HCT116 (cell line): ENCODE measurements at regions not wholly inside any gene's neighbourhood (a gene's known extent, or its start where the extent isn't known, plus 50 kb on each side); places are given as distances from the start of the nearest gene placed in this dataset.

ENCODE experiments used
- ATAC-seq: fragments of 200-7000 bp; cut with Tn5 transposase; 2 replicates; pipeline ENCODE4 v1.9.1; 2020; ENCODE audit warnings: mild to moderate bottlenecking, moderate library complexity
- BruUV-seq: library from RNA; stranded (reverse); fragments of 400-500 nt; replicated peaks from 2 replicates; lab custom pipeline; 2021; lab: Mats Ljungman, UMichigan
- CTCF ChIA-PET: fragments of 300-600 bp; sonication (Branson Sonifier 250); formaldehyde crosslinking; loops from one replicate; lab custom pipeline; 2021; ENCODE audit warnings: antibody characterized with exemption; lab: Charles Lee
- POLR2A ChIA-PET: fragments of 300-600, 350-600 bp; sonication (Branson Sonifier 250); formaldehyde crosslinking; loops from one replicate; lab custom pipeline; 2021; ENCODE audit warnings: antibody characterized with exemption; lab: Charles Lee
- RAD21 ChIA-PET, 2 experiments: fragments of 300-600 bp; sonication (Branson Sonifier 250); formaldehyde crosslinking; loops; one replicate each; lab custom pipeline; 2023; ENCODE audit warnings: low total read pairs in 2 of 2; ENCODE audit not compliant: uncharacterized antibody in 2 of 2, unreplicated experiment in 2 of 2, low non-redundant PET in 1 of 2; lab: Charles Lee
- DNase-seq: peaks from one replicate; pipeline ENCODE4 v3.0.0-alpha.2; 2010; ENCODE audit warnings: low read depth, low spot score
- H2AFZ ChIP-seq: fragments of 200-600 bp; shearing (Covaris generic), sonication (generic); 2 replicates; pipeline ENCODE4 v1.6.1; 2017; ENCODE audit warnings: low read depth, mixed run types, mixed read lengths, antibody characterized with exemption, low read length; ENCODE audit not compliant: poor library complexity, severe bottlenecking
- H3K27ac ChIP-seq: 2 replicates; pipeline ENCODE4 v1.5.1; 2012; ENCODE audit warnings: low read depth, low read length
- H3K27me3 ChIP-seq: fragments of 200-600 bp; sonication (generic); 2 replicates; pipeline ENCODE4 v1.6.1; 2016; ENCODE audit warnings: mixed run types, low read length, mixed read lengths; ENCODE audit not compliant: insufficient read depth
- H3K36me3 ChIP-seq, 2 experiments: fragments of 200-500 bp in 1 of 2; fragments of 200-600 bp in 1 of 2; sonication (Bioruptor generic) in 1 of 2; sonication (generic) in 1 of 2; 2 replicates each; pipeline versions ENCODE4 v1.5.1 to v1.6.1; 2014 to 2016; ENCODE audit warnings: low read length in 2 of 2, inconsistent platforms in 1 of 2, mixed read lengths in 1 of 2, mixed run types in 1 of 2; ENCODE audit not compliant: insufficient read depth in 2 of 2, control insufficient read depth in 1 of 2
- H3K4me1 ChIP-seq, 2 experiments: fragments of 200-600 bp in 1 of 2; sonication (generic) in 1 of 2; 2 replicates each; pipeline versions ENCODE4 v1.5.1 to v1.6.1; 2012 to 2017; ENCODE audit warnings: low read length in 2 of 2, inconsistent platforms in 1 of 2, mild to moderate bottlenecking in 1 of 2, mixed read lengths in 1 of 2, mixed run types in 1 of 2, moderate library complexity in 1 of 2; ENCODE audit not compliant: insufficient read depth in 2 of 2, control insufficient read depth in 1 of 2
- H3K4me2 ChIP-seq: fragments of 200-600 bp; sonication (generic); 2 replicates; pipeline ENCODE4 v1.6.1; 2017; ENCODE audit warnings: mixed run types, low read length, mixed read lengths
- H3K4me3 ChIP-seq, 2 experiments: fragments of 200-600 bp in 1 of 2; sonication (generic) in 1 of 2; replicated peaks in 1 of 2; 2 replicates each; pipeline ENCODE4 v1.5.1; 2011 to 2016; ENCODE audit warnings: low read length in 2 of 2, control low read depth in 1 of 2, low read depth in 1 of 2, mild to moderate bottlenecking in 1 of 2, mixed read lengths in 1 of 2, mixed run types in 1 of 2
- H3K79me2 ChIP-seq: fragments of 200-600 bp; sonication (generic); 2 replicates; pipeline ENCODE4 v1.6.1; 2017; ENCODE audit warnings: mild to moderate bottlenecking, mixed run types, low read length, moderate library complexity, mixed read lengths; ENCODE audit not compliant: insufficient read depth
- H3K9ac ChIP-seq: fragments of 200-600 bp; sonication (generic); 2 replicates; pipeline ENCODE4 v1.6.1; 2016; ENCODE audit warnings: low read length, mixed read lengths
- H3K9me2 ChIP-seq: fragments of 200-600 bp; sonication (generic), shearing (Covaris generic); 2 replicates; pipeline ENCODE4 v1.6.1; 2017; ENCODE audit warnings: mixed run types, mild to moderate bottlenecking, moderate library complexity; ENCODE audit not compliant: insufficient read depth
- H3K9me3 ChIP-seq, 2 experiments: fragments of 200-500 bp in 1 of 2; fragments of 200-600 bp in 1 of 2; sonication (Bioruptor generic) in 1 of 2; sonication (generic) in 1 of 2; 2 replicates each; pipeline ENCODE4 v1.6.1; 2014 to 2017; ENCODE audit warnings: low read length in 2 of 2, mixed read lengths in 2 of 2, inconsistent platforms in 1 of 2, low read depth in 1 of 2, mild to moderate bottlenecking in 1 of 2, mixed run types in 1 of 2, moderate library complexity in 1 of 2; ENCODE audit not compliant: control insufficient read depth in 1 of 2, insufficient read depth in 1 of 2
- H4K20me1 ChIP-seq: fragments of 200-600 bp; sonication (generic), shearing (Covaris generic); 2 replicates; pipeline ENCODE4 v1.6.1; 2017; ENCODE audit warnings: mixed run types, mild to moderate bottlenecking, moderate library complexity; ENCODE audit not compliant: insufficient read depth
- CEBPB ChIP-seq: IDR thresholded peaks from 2 replicates; pipeline ENCODE4 v1.6.1; 2012; ENCODE audit warnings: low read depth
- EZH2 ChIP-seq: fragments of 200-600 bp; sonication (generic); IDR thresholded peaks from 2 replicates; pipeline ENCODE4 v1.6.1; 2017; ENCODE audit warnings: antibody characterized with exemption, mixed run types
- JUND ChIP-seq: IDR thresholded peaks from 2 replicates; pipeline ENCODE4 v1.6.1; 2012
- POLR2A ChIP-seq: IDR thresholded peaks from 2 replicates; pipeline ENCODE4 v1.7.0; 2011; ENCODE audit warnings: borderline replicate concordance; ENCODE audit not compliant: insufficient read depth, insufficient read length; ENCODE audit errors: extremely low read depth
- POLR2AphosphoS5 ChIP-seq: IDR thresholded peaks from 2 replicates; pipeline ENCODE4 v1.6.1; 2011; ENCODE audit warnings: mild to moderate bottlenecking, low read depth, low read length, moderate library complexity
- RAD21 ChIP-seq: IDR thresholded peaks from 2 replicates; pipeline ENCODE4 v1.6.1; 2012; ENCODE audit warnings: low read depth, mild to moderate bottlenecking
- SP1 ChIP-seq: IDR thresholded peaks from 2 replicates; pipeline ENCODE4 v1.6.1; 2012; ENCODE audit warnings: low read depth
- SRF ChIP-seq: IDR thresholded peaks from 2 replicates; pipeline ENCODE4 v1.6.1; 2012; ENCODE audit warnings: low read depth
- TCF7L2 ChIP-seq: IDR thresholded peaks from 2 replicates; pipeline ENCODE4 v1.7.0; 2011; ENCODE audit warnings: borderline replicate concordance, inconsistent platforms; ENCODE audit not compliant: insufficient read depth, insufficient read length; ENCODE audit errors: extremely low read depth
- YY1 ChIP-seq: IDR thresholded peaks from 2 replicates; pipeline ENCODE4 v1.6.1; 2011; ENCODE audit warnings: low read length, low read depth, moderate library complexity, mild to moderate bottlenecking; ENCODE audit not compliant: insufficient replicate concordance; ENCODE audit errors: extremely low read depth
- ZFX ChIP-seq: fragments of 450-650 bp; IDR thresholded peaks from 2 replicates; pipeline ENCODE4 v1.6.1; 2017
- ZNF274 ChIP-seq: fragments of 200-500 bp; sonication (Bioruptor generic); IDR thresholded peaks from 2 replicates; pipeline ENCODE4 v1.6.1; 2014; ENCODE audit warnings: mild to moderate bottlenecking, low read depth, low read length, inconsistent platforms
- intact Hi-C: fragments of 100-400 bp; cut with micrococcal nuclease; formaldehyde crosslinking; loops from 2 replicates; pipeline ENCODE4 v1.10.0; 2022
- TF ChIP-seq, protein P1 (sequence below): IDR thresholded peaks from 2 replicates; pipeline ENCODE4 v1.6.1; 2012; ENCODE audit warnings: low read depth
- TF ChIP-seq, protein P2 (sequence below): IDR thresholded peaks from 2 replicates; pipeline ENCODE4 v1.6.1; 2011; ENCODE audit warnings: mild to moderate bottlenecking, low read length, moderate library complexity; ENCODE audit not compliant: insufficient replicate concordance; ENCODE audit errors: extremely low read depth
- TF ChIP-seq, protein P3 (sequence below): IDR thresholded peaks from 2 replicates; pipeline ENCODE4 v1.6.1; 2012

DNA sequence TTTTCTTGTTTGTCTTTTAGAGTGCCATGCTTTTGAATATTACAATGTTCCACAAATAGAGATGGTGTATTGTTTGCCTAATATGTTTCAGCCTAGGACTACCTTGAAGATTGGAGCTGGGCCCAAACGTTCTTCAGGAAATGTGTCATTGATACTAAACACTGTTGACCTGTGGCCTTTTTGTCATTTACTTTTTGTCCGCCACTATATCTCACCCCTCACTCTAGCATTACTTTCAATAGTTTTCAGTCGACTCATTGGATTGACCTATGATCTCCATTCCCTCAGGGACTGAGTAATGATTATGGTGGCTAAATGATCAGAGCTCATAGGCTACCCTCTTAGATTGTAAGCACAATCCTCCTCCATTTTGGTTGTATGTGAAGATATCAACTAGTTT lies 115.8 kb downstream of the NUDT12 start:
- Histone ChIP-seq H3K4me1 (peaks cover 0 to 5% of the 10 kb centered on the region in 2 experiments; a peak in 1 of 4 replicates), H3K9ac (no peak overlapping the region), H3K9me3 (no peaks in the 10 kb centered on the region), H3K9me2 (no peaks in the 10 kb centered on the region; the same call in 1 of the 2 replicates), H3K4me2 (no peak overlapping the region), H2AFZ (no peak overlapping the region), H3K36me3 (no peaks in the 10 kb centered on the region), H3K27ac (no peak overlapping the region), H3K4me3 (no peak overlapping the region), H3K27me3 (no peaks in the 10 kb centered on the region), H4K20me1 (no peaks in the 10 kb centered on the region), H3K79me2 (no peaks in the 10 kb centered on the region)
- intact Hi-C loops = no loop called here
- DNase-seq (no peak), ATAC-seq (no peak)
- TF ChIP-seq RAD21 (no peak), POLR2A (no peak), ZNF274 (no peak)
- BruUV-seq = no TSS peak
- ChIA-PET POLR2A (no interaction called here), CTCF (no interaction called here), RAD21 (no interaction called here)

DNA sequence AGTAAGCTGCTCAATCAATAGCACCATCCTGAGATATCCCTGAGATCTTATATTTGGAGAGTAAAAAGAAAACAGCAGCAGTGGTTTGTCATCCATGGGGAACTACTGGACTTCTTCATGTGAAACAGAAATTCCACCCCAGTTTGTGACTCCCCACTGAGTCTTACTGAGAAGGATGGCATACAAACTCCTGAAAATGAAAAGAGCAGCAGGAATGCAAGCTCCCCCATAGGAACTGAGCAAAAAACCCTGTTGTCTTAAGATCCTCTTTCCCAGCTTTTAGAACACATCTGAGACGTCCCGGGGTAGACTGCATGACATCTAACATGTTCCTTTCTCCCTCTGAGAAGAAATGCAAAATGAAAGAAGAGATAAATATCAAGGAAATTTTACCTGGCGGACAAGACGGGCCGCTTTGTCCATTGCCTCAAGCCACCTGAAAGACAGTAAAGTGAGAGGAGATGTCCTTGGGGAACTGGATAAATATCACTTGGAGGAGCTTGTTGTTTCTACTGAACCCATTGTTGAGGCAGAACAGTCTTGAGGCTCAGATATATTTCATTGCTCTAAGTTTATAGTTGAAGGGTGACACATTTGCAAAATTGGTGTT lies 117.1 kb downstream of the NUDT12 start:
- no TSS peak for BruUV-seq
- Histone ChIP-seq H3K9me3 (no peaks in the 10 kb centered on the region), H3K36me3 (no peaks in the 10 kb centered on the region), H3K4me3 (no peak overlapping the region), H3K9me2 (no peaks in the 10 kb centered on the region; the same call in 1 of the 2 replicates), H3K4me2 (no peak overlapping the region), H3K27ac (no peak overlapping the region), H2AFZ (no peak overlapping the region), H4K20me1 (no peaks in the 10 kb centered on the region), H3K9ac (no peak overlapping the region), H3K4me1 (peaks cover 0 to 2% of the 10 kb centered on the region in 2 experiments; a peak in 1 of 4 replicates), H3K27me3 (no peaks in the 10 kb centered on the region), H3K79me2 (no peaks in the 10 kb centered on the region)
- ATAC-seq (no peak), DNase-seq (no peak)
- ChIA-PET POLR2A (no interaction called here), CTCF (no interaction called here), RAD21 (no interaction called here)
- intact Hi-C loops = no loop called here
- TF ChIP-seq, protein P1, sequence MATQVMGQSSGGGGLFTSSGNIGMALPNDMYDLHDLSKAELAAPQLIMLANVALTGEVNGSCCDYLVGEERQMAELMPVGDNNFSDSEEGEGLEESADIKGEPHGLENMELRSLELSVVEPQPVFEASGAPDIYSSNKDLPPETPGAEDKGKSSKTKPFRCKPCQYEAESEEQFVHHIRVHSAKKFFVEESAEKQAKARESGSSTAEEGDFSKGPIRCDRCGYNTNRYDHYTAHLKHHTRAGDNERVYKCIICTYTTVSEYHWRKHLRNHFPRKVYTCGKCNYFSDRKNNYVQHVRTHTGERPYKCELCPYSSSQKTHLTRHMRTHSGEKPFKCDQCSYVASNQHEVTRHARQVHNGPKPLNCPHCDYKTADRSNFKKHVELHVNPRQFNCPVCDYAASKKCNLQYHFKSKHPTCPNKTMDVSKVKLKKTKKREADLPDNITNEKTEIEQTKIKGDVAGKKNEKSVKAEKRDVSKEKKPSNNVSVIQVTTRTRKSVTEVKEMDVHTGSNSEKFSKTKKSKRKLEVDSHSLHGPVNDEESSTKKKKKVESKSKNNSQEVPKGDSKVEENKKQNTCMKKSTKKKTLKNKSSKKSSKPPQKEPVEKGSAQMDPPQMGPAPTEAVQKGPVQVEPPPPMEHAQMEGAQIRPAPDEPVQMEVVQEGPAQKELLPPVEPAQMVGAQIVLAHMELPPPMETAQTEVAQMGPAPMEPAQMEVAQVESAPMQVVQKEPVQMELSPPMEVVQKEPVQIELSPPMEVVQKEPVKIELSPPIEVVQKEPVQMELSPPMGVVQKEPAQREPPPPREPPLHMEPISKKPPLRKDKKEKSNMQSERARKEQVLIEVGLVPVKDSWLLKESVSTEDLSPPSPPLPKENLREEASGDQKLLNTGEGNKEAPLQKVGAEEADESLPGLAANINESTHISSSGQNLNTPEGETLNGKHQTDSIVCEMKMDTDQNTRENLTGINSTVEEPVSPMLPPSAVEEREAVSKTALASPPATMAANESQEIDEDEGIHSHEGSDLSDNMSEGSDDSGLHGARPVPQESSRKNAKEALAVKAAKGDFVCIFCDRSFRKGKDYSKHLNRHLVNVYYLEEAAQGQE = no peak
- TF ChIP-seq RAD21 (no peak), YY1 (no peak), EZH2 (no peak), SP1 (no peak), CEBPB (no peak), POLR2A (no peak), TCF7L2 (no peak), SRF (no peak), JUND (no peak), POLR2AphosphoS5 (no peak), ZNF274 (no peak), ZFX (no peak)
- TF ChIP-seq, protein P2, sequence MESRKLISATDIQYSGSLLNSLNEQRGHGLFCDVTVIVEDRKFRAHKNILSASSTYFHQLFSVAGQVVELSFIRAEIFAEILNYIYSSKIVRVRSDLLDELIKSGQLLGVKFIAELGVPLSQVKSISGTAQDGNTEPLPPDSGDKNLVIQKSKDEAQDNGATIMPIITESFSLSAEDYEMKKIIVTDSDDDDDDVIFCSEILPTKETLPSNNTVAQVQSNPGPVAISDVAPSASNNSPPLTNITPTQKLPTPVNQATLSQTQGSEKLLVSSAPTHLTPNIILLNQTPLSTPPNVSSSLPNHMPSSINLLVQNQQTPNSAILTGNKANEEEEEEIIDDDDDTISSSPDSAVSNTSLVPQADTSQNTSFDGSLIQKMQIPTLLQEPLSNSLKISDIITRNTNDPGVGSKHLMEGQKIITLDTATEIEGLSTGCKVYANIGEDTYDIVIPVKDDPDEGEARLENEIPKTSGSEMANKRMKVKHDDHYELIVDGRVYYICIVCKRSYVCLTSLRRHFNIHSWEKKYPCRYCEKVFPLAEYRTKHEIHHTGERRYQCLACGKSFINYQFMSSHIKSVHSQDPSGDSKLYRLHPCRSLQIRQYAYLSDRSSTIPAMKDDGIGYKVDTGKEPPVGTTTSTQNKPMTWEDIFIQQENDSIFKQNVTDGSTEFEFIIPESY = no peak
- TF ChIP-seq, protein P3, sequence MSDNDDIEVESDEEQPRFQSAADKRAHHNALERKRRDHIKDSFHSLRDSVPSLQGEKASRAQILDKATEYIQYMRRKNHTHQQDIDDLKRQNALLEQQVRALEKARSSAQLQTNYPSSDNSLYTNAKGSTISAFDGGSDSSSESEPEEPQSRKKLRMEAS = no peak
